ENCODE measurements at regions not wholly inside any gene's neighbourhood (a gene's known extent, or its start where the extent isn't known, plus 50 kb on each side); places are given as distances from the start of the nearest gene placed in this dataset.

- Histone ChIP-seq H3K4me1 (ENCODE audit: insufficient read depth) (no peaks in the 10 kb centered on the region), H3K4me2 (no peak overlapping the region), H3K79me2 (no peaks in the 10 kb centered on the region), H3K4me3 (no peak overlapping the region), H3K36me3 (replicated peaks; ENCODE audit: insufficient read depth, low read depth) (no peaks in the 10 kb centered on the region), H3K27me3 (no peaks in the 10 kb centered on the region), H4K20me1 (ENCODE audit: insufficient read depth, poor library complexity, severe bottlenecking) (no peaks in the 10 kb centered on the region), H3K9me2 (replicated peaks; ENCODE audit: insufficient read depth) (no peaks in the 10 kb centered on the region), H2AFZ (no peak overlapping the region), H3K27ac (no peak overlapping the region), H3K9me3 (ENCODE audit: low read depth) (no peaks in the 10 kb centered on the region)
- TF ChIP-seq EZH2 (IDR thresholded peaks at IDR 0.05; ENCODE audit: borderline replicate concordance) (no peak), EZH2phosphoT487 (IDR thresholded peaks at IDR 0.05; ENCODE audit: low read depth, severe bottlenecking, unreplicated experiment) (no peak), CTCF (IDR thresholded peaks at IDR 0.05; ENCODE audit: poor library complexity) (no peak)
- WGBS (ENCODE audit: low lambda C conversion rate, missing lambda C conversion rate): 23% methylated on average over 3 of the region's 3 CpGs
- DNase-seq (ENCODE audit: low spot score): no peak
These were observed 54.4 kb upstream of the PIK3R1 start for GRCh38 chr5:68161156-68161555.

DNA sequence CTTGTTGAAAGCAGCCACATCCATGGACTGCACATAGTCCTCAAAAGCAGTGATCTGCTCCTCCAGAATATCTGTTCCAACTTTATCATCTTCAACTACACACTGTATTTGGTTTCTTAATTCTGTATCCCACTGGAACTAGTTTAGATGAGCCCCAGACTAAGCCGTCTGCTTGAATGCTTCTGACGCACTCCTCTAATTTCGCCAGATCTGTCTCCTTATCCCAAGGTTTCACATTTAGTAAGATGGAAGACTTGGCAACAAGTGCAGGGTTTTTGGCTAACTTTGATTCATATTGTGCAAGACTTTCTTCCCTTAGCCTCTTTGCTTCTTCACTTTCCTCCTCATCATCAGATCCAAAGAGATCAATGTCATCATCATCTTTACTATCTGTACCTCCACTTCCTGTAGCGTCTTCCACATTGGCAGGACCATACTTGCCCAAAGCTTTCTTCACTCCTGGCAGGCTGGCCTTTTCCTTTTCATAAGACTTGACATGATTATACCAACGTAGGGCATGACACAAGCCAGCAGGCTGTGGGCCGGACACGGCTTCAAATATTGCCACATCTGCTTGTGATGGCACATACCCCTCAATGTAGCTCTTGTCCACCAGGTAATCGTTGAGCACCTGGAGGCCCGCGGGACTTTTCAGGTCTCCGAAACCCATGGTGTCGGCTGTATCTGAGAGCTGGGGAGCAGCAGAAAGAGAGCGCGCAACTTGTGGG lies 56.2 kb upstream of the PIK3R1 start:
- DNase-seq (ENCODE audit: low spot score): no peak
- no peak overlapping the region for H3K4me2 ChIP-seq
- no peaks in the 10 kb centered on the region for H3K36me3 ChIP-seq (replicated peaks; ENCODE audit: insufficient read depth, low read depth)
- H3K4me3 ChIP-seq: no peak overlapping the region
- H4K20me1 ChIP-seq (ENCODE audit: insufficient read depth, poor library complexity, severe bottlenecking): no peaks in the 10 kb centered on the region
- H3K27me3 ChIP-seq: no peaks in the 10 kb centered on the region
- no peak overlapping the region for H3K27ac ChIP-seq
- no peaks in the 10 kb centered on the region for H3K79me2 ChIP-seq
- no peaks in the 10 kb centered on the region for H3K9me3 ChIP-seq (ENCODE audit: low read depth)
- no peaks in the 10 kb centered on the region for H3K9me2 ChIP-seq (replicated peaks; ENCODE audit: insufficient read depth)
- TF ChIP-seq EZH2 (IDR thresholded peaks at IDR 0.05; ENCODE audit: borderline replicate concordance): no peak
- no peak for TF ChIP-seq EZH2phosphoT487 (IDR thresholded peaks at IDR 0.05; ENCODE audit: low read depth, severe bottlenecking, unreplicated experiment)
- TF ChIP-seq CTCF (IDR thresholded peaks at IDR 0.05; ENCODE audit: poor library complexity): no peak
- no peaks in the 10 kb centered on the region for H3K4me1 ChIP-seq (ENCODE audit: insufficient read depth)
- 95% methylated on average over 14 of the region's 14 CpGs for WGBS (ENCODE audit: low lambda C conversion rate, missing lambda C conversion rate)
- no peak overlapping the region for H2AFZ ChIP-seq

- no peak overlapping the region for H3K4me3 ChIP-seq
- no peak overlapping the region for H3K27ac ChIP-seq
- TF ChIP-seq CTCF (IDR thresholded peaks at IDR 0.05; ENCODE audit: poor library complexity) (no peak), EZH2phosphoT487 (IDR thresholded peaks at IDR 0.05; ENCODE audit: low read depth, severe bottlenecking, unreplicated experiment) (no peak), EZH2 (IDR thresholded peaks at IDR 0.05; ENCODE audit: borderline replicate concordance) (no peak)
- H3K4me2 ChIP-seq: no peak overlapping the region
- H3K36me3 ChIP-seq (replicated peaks; ENCODE audit: insufficient read depth, low read depth): no peaks in the 10 kb centered on the region
- no peaks in the 10 kb centered on the region for H3K9me3 ChIP-seq (ENCODE audit: low read depth)
- H2AFZ ChIP-seq: no peak overlapping the region
- no peaks in the 10 kb centered on the region for H4K20me1 ChIP-seq (ENCODE audit: insufficient read depth, poor library complexity, severe bottlenecking)
- H3K4me1 ChIP-seq (ENCODE audit: insufficient read depth): no peaks in the 10 kb centered on the region
- 97% methylated on average over 6 of the region's 6 CpGs for WGBS (ENCODE audit: low lambda C conversion rate, missing lambda C conversion rate)
- H3K9me2 ChIP-seq (replicated peaks; ENCODE audit: insufficient read depth): no peaks in the 10 kb centered on the region
- no peak for DNase-seq (ENCODE audit: low spot score)
- H3K79me2 ChIP-seq: no peaks in the 10 kb centered on the region
- no peaks in the 10 kb centered on the region for H3K27me3 ChIP-seq
These were observed 59.6 kb upstream of the PIK3R1 start for GRCh38 chr5:68155940-68156339.

Measured in hepatocyte (in vitro differentiated cells).